ENCODE measurements at regions not wholly inside any gene's neighbourhood (a gene's known extent, or its start where the extent isn't known, plus 50 kb on each side); places are given as distances from the start of the nearest gene placed in this dataset.

DNA sequence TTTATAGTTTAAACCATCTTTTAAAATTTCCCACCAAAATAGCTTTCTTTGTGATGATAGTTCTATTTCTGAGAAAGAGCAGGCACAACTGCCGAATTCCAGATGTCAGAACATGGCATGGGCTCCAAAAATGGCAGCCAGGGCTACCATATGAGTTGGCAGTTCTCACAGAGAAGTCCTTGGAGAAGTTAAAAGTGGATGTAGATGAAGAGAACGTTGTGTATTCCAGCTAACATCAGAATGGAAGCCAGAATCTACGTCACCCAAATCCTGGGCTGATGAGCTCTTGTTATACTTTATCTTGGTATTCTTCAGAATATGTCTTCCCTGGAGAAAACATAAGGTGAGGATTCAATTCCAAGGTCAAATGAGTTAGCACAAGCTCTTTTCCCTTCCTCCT is 66.9 kb upstream of the BASP1 start (continued):
- TF ChIP-seq PHF8 (conservative IDR thresholded peaks at IDR 0.05; ENCODE audit: low read depth, low read length) (no peak), POLR2AphosphoS5 (IDR thresholded peaks at IDR 0.05; ENCODE audit: low read depth, low read length) (no peak), EZH2 (IDR thresholded peaks at IDR 0.05; ENCODE audit: low read depth, low read length, severe bottlenecking) (no peak), NANOG (IDR thresholded peaks at IDR 0.05; ENCODE audit: insufficient read depth, low read depth, low read length, poor library complexity, severe bottlenecking) (no peak), FOSL1 (IDR thresholded peaks at IDR 0.05; ENCODE audit: insufficient read depth, low read depth, low read length) (no peak)
- TF ChIP-seq, protein P1, sequence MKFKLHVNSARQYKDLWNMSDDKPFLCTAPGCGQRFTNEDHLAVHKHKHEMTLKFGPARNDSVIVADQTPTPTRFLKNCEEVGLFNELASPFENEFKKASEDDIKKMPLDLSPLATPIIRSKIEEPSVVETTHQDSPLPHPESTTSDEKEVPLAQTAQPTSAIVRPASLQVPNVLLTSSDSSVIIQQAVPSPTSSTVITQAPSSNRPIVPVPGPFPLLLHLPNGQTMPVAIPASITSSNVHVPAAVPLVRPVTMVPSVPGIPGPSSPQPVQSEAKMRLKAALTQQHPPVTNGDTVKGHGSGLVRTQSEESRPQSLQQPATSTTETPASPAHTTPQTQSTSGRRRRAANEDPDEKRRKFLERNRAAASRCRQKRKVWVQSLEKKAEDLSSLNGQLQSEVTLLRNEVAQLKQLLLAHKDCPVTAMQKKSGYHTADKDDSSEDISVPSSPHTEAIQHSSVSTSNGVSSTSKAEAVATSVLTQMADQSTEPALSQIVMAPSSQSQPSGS (IDR thresholded peaks at IDR 0.05; ENCODE audit: low read length): no peak

All from H1 (cell line).